ENCODE measurements at regions not wholly inside any gene's neighbourhood (a gene's known extent, or its start where the extent isn't known, plus 50 kb on each side); places are given as distances from the start of the nearest gene placed in this dataset.

- no peak overlapping the region for H3K27ac ChIP-seq (ENCODE audit: low read length)
- no peaks in the 10 kb centered on the region for H3K36me3 ChIP-seq (ENCODE audit: insufficient read depth, low read length)
- no peaks in the 10 kb centered on the region for H3K27me3 ChIP-seq (ENCODE audit: insufficient read depth, low read depth, low read length)
- H3K4me3 ChIP-seq (ENCODE audit: low read length) = no peak overlapping the region
- H3K9ac ChIP-seq (ENCODE audit: low read length) = no peak overlapping the region
- no peaks in the 10 kb centered on the region for H4K20me1 ChIP-seq (ENCODE audit: insufficient read depth)
- TF ChIP-seq EZH2 (IDR thresholded peaks at IDR 0.05; ENCODE audit: borderline replicate concordance, insufficient read depth, low read length, poor library complexity, severe bottlenecking) (no peak), EP300 (conservative IDR thresholded peaks at IDR 0.05; ENCODE audit: poor library complexity, severe bottlenecking) (no peak)
- H3K9me2 ChIP-seq (ENCODE audit: insufficient read depth, low read length) = no peaks in the 10 kb centered on the region
- H3K4me2 ChIP-seq (ENCODE audit: low read length) = no peak overlapping the region
- H3K79me2 ChIP-seq (replicated peaks; ENCODE audit: insufficient read depth, low read length) = no peaks in the 10 kb centered on the region
- H3F3A ChIP-seq (ENCODE audit: insufficient read depth, low read length, poor library complexity, severe bottlenecking) = no peaks in the 10 kb centered on the region
- H2AFZ ChIP-seq (ENCODE audit: low read depth, low read length) = no peak overlapping the region
- H3K9me3 ChIP-seq (ENCODE audit: low read length) = no peaks in the 10 kb centered on the region
These were observed 430.0 kb downstream of the SLC4A3 start for GRCh38 chr2:220057391-220057790.

GRCh38 chr2:220057916-220058315, 430.5 kb downstream of the SLC4A3 start:
- H3K27ac ChIP-seq (ENCODE audit: low read length) = no peak overlapping the region
- no peak overlapping the region for H2AFZ ChIP-seq (ENCODE audit: low read depth, low read length)
- H3K4me2 ChIP-seq (ENCODE audit: low read length) = no peak overlapping the region
- H3K79me2 ChIP-seq (replicated peaks; ENCODE audit: insufficient read depth, low read length) = no peaks in the 10 kb centered on the region
- H4K20me1 ChIP-seq (ENCODE audit: insufficient read depth) = no peaks in the 10 kb centered on the region
- no peaks in the 10 kb centered on the region for H3K9me2 ChIP-seq (ENCODE audit: insufficient read depth, low read length)
- no peaks in the 10 kb centered on the region for H3K27me3 ChIP-seq (ENCODE audit: insufficient read depth, low read depth, low read length)
- no peaks in the 10 kb centered on the region for H3K9me3 ChIP-seq (ENCODE audit: low read length)
- no peak overlapping the region for H3K4me3 ChIP-seq (ENCODE audit: low read length)
- no peak for TF ChIP-seq EP300 (conservative IDR thresholded peaks at IDR 0.05; ENCODE audit: poor library complexity, severe bottlenecking)
- TF ChIP-seq TAF1 (IDR thresholded peaks at IDR 0.05; ENCODE audit: low read depth) = no peak
- no peak for TF ChIP-seq CTCF (IDR thresholded peaks at IDR 0.05; ENCODE audit: poor library complexity, severe bottlenecking)
- no peak for TF ChIP-seq EZH2 (IDR thresholded peaks at IDR 0.05; ENCODE audit: borderline replicate concordance, insufficient read depth, low read length, poor library complexity, severe bottlenecking)
- no peak for TF ChIP-seq SMC3 (conservative IDR thresholded peaks at IDR 0.05; ENCODE audit: poor library complexity)
- no peak for TF ChIP-seq MXI1 (conservative IDR thresholded peaks at IDR 0.05; ENCODE audit: poor library complexity, severe bottlenecking)
- TF ChIP-seq REST (IDR thresholded peaks at IDR 0.05; ENCODE audit: borderline replicate concordance) = no peak
- TF ChIP-seq POLR2AphosphoS5 (IDR thresholded peaks at IDR 0.05) = no peak
- TF ChIP-seq RAD21 (conservative IDR thresholded peaks at IDR 0.05) = no peak
- H3K9ac ChIP-seq (ENCODE audit: low read length) = no peak overlapping the region
- no peaks in the 10 kb centered on the region for H3K36me3 ChIP-seq (ENCODE audit: insufficient read depth, low read length)
- no peaks in the 10 kb centered on the region for H3F3A ChIP-seq (ENCODE audit: insufficient read depth, low read length, poor library complexity, severe bottlenecking)
